ENCODE measurements at regions not wholly inside any gene's neighbourhood (a gene's known extent, or its start where the extent isn't known, plus 50 kb on each side); places are given as distances from the start of the nearest gene placed in this dataset.

DNA sequence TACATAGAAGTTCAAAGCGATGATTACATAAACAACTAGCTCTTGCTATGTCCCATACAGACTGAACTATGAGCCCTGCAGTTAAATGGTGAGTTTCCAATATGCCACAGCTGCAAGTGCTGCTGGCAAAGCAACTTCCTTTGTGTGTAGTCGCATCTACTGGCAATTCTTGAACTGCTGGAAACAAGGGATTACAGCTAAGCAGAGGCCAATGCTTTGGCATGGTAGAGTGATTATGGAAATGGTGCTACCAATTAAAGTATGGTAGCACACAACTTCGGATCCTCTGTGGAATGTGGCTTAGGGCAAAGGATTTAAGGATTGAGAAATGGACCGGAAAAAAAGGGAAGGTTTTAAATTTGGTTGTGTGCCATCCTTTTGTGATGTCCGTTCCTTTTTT, 856.6 kb downstream of the MAT2B start:
- WGBS (ENCODE audit: low lambda C conversion rate, missing lambda C conversion rate): 89% methylated on average over 5 of the region's 5 CpGs
- Histone ChIP-seq H3K4me1 (ENCODE audit: insufficient read depth) (peaks cover 5% of the 10 kb centered on the region), H3K4me2 (no peak overlapping the region), H3K27me3 (no peaks in the 10 kb centered on the region), H2AFZ (no peak overlapping the region), H3K36me3 (replicated peaks; ENCODE audit: insufficient read depth, low read depth) (no peaks in the 10 kb centered on the region), H3K9me2 (replicated peaks; ENCODE audit: insufficient read depth) (no peaks in the 10 kb centered on the region), H3K9me3 (ENCODE audit: low read depth) (no peaks in the 10 kb centered on the region), H3K79me2 (no peaks in the 10 kb centered on the region), H3K4me3 (no peak overlapping the region), H4K20me1 (ENCODE audit: insufficient read depth, poor library complexity, severe bottlenecking) (no peaks in the 10 kb centered on the region), H3K27ac (no peak overlapping the region)
- TF ChIP-seq EZH2phosphoT487 (IDR thresholded peaks at IDR 0.05; ENCODE audit: low read depth, severe bottlenecking, unreplicated experiment): no peak
- TF ChIP-seq, protein P1, sequence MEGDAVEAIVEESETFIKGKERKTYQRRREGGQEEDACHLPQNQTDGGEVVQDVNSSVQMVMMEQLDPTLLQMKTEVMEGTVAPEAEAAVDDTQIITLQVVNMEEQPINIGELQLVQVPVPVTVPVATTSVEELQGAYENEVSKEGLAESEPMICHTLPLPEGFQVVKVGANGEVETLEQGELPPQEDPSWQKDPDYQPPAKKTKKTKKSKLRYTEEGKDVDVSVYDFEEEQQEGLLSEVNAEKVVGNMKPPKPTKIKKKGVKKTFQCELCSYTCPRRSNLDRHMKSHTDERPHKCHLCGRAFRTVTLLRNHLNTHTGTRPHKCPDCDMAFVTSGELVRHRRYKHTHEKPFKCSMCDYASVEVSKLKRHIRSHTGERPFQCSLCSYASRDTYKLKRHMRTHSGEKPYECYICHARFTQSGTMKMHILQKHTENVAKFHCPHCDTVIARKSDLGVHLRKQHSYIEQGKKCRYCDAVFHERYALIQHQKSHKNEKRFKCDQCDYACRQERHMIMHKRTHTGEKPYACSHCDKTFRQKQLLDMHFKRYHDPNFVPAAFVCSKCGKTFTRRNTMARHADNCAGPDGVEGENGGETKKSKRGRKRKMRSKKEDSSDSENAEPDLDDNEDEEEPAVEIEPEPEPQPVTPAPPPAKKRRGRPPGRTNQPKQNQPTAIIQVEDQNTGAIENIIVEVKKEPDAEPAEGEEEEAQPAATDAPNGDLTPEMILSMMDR (IDR thresholded peaks at IDR 0.05; ENCODE audit: poor library complexity): no peak
- no peak for TF ChIP-seq EZH2 (IDR thresholded peaks at IDR 0.05; ENCODE audit: borderline replicate concordance)
- no peak for DNase-seq (ENCODE audit: low spot score)

DNA sequence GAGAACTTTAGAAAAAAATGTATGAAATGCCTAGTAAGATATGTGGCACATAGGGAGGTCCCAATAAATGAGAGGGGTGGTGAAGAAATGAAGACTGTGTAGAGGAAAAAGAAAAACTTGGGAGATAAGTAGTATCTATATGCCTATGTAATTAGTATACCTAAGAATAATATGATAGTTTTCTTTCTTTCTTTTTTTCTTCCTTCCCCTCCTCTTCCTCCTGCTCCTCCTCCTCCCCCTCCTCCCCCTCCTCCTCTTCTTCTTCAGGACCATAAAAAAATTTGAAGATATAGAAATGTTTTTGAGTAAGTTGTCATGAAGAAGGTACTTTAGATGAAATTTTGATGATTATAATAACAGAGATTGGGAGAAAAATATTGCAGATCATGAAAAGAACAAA, 857.4 kb downstream of the MAT2B start:
- TF ChIP-seq EZH2phosphoT487 (IDR thresholded peaks at IDR 0.05; ENCODE audit: low read depth, severe bottlenecking, unreplicated experiment): no peak
- TF ChIP-seq, protein P1 (IDR thresholded peaks at IDR 0.05; ENCODE audit: poor library complexity): no peak
- TF ChIP-seq EZH2 (IDR thresholded peaks at IDR 0.05; ENCODE audit: borderline replicate concordance): no peak
- no peaks in the 10 kb centered on the region for H3K9me3 ChIP-seq (ENCODE audit: low read depth)
- no peak for DNase-seq (ENCODE audit: low spot score)
- no peak overlapping the region for H3K27ac ChIP-seq
- no peaks in the 10 kb centered on the region for H3K27me3 ChIP-seq
- H4K20me1 ChIP-seq (ENCODE audit: insufficient read depth, poor library complexity, severe bottlenecking): no peaks in the 10 kb centered on the region
- peaks cover 5% of the 10 kb centered on the region for H3K4me1 ChIP-seq (ENCODE audit: insufficient read depth)
- H2AFZ ChIP-seq: no peak overlapping the region
- no peak overlapping the region for H3K4me2 ChIP-seq
- H3K79me2 ChIP-seq: no peaks in the 10 kb centered on the region
- H3K36me3 ChIP-seq (replicated peaks; ENCODE audit: insufficient read depth, low read depth): no peaks in the 10 kb centered on the region
- no peaks in the 10 kb centered on the region for H3K9me2 ChIP-seq (replicated peaks; ENCODE audit: insufficient read depth)
- no peak overlapping the region for H3K4me3 ChIP-seq

DNA sequence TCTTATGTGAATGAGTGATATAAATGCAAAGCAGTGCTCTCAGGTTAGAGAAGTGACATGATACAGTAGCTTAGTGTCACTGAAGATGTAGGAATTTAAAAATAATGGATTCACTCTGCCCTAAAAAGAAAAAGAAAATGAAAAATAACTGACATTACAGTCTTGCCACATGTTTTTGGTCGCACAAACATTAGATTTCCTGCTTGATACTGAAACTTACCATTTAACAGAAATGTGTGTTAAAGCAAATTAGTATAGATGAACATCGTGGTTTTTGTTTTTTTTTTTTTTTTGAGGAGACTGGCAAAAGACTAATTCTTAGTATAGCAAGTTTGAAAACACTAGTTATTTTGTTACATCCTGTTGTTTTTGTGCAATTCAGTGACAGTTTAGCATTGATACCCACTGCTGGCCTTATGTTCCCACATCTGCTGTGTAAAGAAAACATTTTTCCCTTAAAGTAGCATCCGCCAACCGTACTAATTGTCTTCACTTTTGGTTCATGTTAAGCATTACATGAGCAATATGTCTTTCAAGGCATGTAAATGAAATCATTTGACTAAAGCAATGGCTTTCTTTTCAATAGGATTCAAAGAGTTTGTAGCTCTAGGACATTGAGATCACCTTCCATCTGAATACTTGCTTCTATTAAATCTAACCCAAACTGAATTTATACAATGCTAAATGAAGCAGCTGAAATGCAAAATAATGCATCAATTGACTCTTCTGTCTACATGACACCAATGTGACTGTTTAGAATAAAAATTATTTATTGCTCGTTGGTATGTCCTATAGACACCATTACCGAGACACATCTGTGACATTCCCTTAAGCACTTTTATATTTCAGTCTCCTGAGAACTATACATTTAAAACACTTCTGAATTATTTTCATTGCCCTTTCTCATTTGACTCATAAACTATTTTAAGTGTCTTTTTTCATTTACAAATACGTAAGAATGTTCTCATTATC, 859.1 kb downstream of the MAT2B start:
- Histone ChIP-seq H3K4me2 (no peak overlapping the region), H3K4me1 (ENCODE audit: insufficient read depth) (peaks cover 5% of the 10 kb centered on the region), H3K9me3 (ENCODE audit: low read depth) (no peaks in the 10 kb centered on the region), H3K4me3 (no peak overlapping the region), H3K79me2 (no peaks in the 10 kb centered on the region), H3K36me3 (replicated peaks; ENCODE audit: insufficient read depth, low read depth) (no peaks in the 10 kb centered on the region), H3K27me3 (no peaks in the 10 kb centered on the region), H3K27ac (no peak overlapping the region), H2AFZ (no peak overlapping the region), H3K9me2 (replicated peaks; ENCODE audit: insufficient read depth) (no peaks in the 10 kb centered on the region), H4K20me1 (ENCODE audit: insufficient read depth, poor library complexity, severe bottlenecking) (no peaks in the 10 kb centered on the region)
- TF ChIP-seq EZH2phosphoT487 (IDR thresholded peaks at IDR 0.05; ENCODE audit: low read depth, severe bottlenecking, unreplicated experiment) (no peak), EZH2 (IDR thresholded peaks at IDR 0.05; ENCODE audit: borderline replicate concordance) (no peak)
- DNase-seq (ENCODE audit: low spot score): no peak
- WGBS (ENCODE audit: low lambda C conversion rate, missing lambda C conversion rate): 86% methylated on average over 7 of the region's 7 CpGs

DNA sequence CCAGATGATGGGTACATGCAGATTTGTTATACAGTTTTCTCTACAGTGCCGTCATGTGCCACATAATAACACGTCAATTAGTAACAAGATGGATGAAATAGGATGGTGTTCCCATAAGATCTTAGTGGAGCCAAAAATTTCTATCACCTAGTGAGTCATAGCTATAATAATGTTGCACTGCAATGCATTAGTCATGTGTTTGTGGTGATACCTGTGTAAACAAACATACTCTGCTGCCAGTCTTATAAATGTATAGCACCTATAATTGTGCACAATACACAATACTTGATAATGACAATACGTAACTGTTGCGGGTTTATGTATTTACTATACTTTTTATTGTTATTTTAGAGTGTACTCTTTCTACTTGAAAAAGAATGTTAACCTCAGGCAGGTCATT, 865.4 kb downstream of the MAT2B start:
- Histone ChIP-seq H3K36me3 (replicated peaks; ENCODE audit: insufficient read depth, low read depth) (no peaks in the 10 kb centered on the region), H3K9me3 (ENCODE audit: low read depth) (no peaks in the 10 kb centered on the region), H3K4me1 (ENCODE audit: insufficient read depth) (no peaks in the 10 kb centered on the region), H2AFZ (no peak overlapping the region), H3K27ac (no peak overlapping the region), H3K4me3 (no peak overlapping the region), H3K4me2 (no peak overlapping the region), H3K27me3 (no peaks in the 10 kb centered on the region), H4K20me1 (ENCODE audit: insufficient read depth, poor library complexity, severe bottlenecking) (no peaks in the 10 kb centered on the region), H3K9me2 (replicated peaks; ENCODE audit: insufficient read depth) (no peaks in the 10 kb centered on the region), H3K79me2 (no peaks in the 10 kb centered on the region)
- no peak for DNase-seq (ENCODE audit: low spot score)
- TF ChIP-seq EZH2 (IDR thresholded peaks at IDR 0.05; ENCODE audit: borderline replicate concordance): no peak
- no peak for TF ChIP-seq EZH2phosphoT487 (IDR thresholded peaks at IDR 0.05; ENCODE audit: low read depth, severe bottlenecking, unreplicated experiment)
- TF ChIP-seq, protein P1 (IDR thresholded peaks at IDR 0.05; ENCODE audit: poor library complexity): no peak
- 92% methylated on average over 4 of the region's 4 CpGs for WGBS (ENCODE audit: low lambda C conversion rate, missing lambda C conversion rate)

Measured in hepatocyte (in vitro differentiated cells).